IMR-90 (cell line): ENCODE measurements at regions not wholly inside any gene's neighbourhood (a gene's known extent, or its start where the extent isn't known, plus 50 kb on each side); places are given as distances from the start of the nearest gene placed in this dataset.

Experiments used
- BHLHE40 ChIP-seq: fragments of 150-350 bp; IDR thresholded peaks from 2 replicates; pipeline ENCODE4 v1.6.1; 2016; ENCODE audit warnings: mild to moderate bottlenecking, low read depth, low read length
- CTCF ChIP-seq: conservative IDR thresholded peaks from 2 replicates; pipeline ENCODE4 v1.5.1; 2012; ENCODE audit warnings: mild to moderate bottlenecking, low read depth, low read length, improper control_type of control experiment
- FOS ChIP-seq: fragments of 150-350 bp; IDR thresholded peaks from 2 replicates; pipeline ENCODE4 v1.6.1; 2016; ENCODE audit warnings: low read depth, low read length
- NFE2L2 ChIP-seq: fragments of 150-350 bp; IDR thresholded peaks from 2 replicates; pipeline ENCODE4 v1.6.1; 2016; ENCODE audit warnings: low read depth, mild to moderate bottlenecking, low read length
- POLR2A ChIP-seq: IDR thresholded peaks from 2 replicates; pipeline ENCODE4 v1.6.1; 2012; ENCODE audit warnings: mild to moderate bottlenecking, low read depth, low read length
- RCOR1 ChIP-seq: IDR thresholded peaks from 2 replicates; pipeline ENCODE4 v1.6.1; 2012; ENCODE audit warnings: mild to moderate bottlenecking, low read length, improper control_type of control experiment; ENCODE audit not compliant: insufficient replicate concordance
- RFX5 ChIP-seq: IDR thresholded peaks from 2 replicates; pipeline ENCODE4 v1.8.0; 2012; ENCODE audit warnings: low read depth, mild to moderate bottlenecking, low read length, moderate library complexity
- USF2 ChIP-seq: fragments of 150-350 bp; IDR thresholded peaks from 2 replicates; pipeline ENCODE4 v1.6.1; 2017; ENCODE audit warnings: mild to moderate bottlenecking, antibody characterized with exemption, low read length, low read depth

GRCh38 chr2:147471126-147471525, 373.7 kb upstream of the ACVR2A start:
- TF ChIP-seq CTCF (no peak), RCOR1 (no peak), NFE2L2 (no peak), POLR2A (no peak), FOS (no peak), BHLHE40 (no peak), RFX5 (no peak), USF2 (no peak)
